Heart right ventricle (tissue), 16 donors: ENCODE measurements at regions not wholly inside any gene's neighbourhood (a gene's known extent, or its start where the extent isn't known, plus 50 kb on each side); places are given as distances from the start of the nearest gene placed in this dataset.

ENCODE experiments used
- ATAC-seq, 8 donors: fragments of 200-7000 bp; cut with Tn5 transposase; one replicate each; pipeline ENCODE4 v1.9.1; 2020; ENCODE audit warnings: mild to moderate bottlenecking in 8 of 8, moderate library complexity in 8 of 8, moderate number of reproducible peaks in 1 of 8
- DNase-seq, 2 donors: peaks; one replicate each; pipeline ENCODE4 v3.0.0-alpha.2; 2020
- H3K27ac ChIP-seq, 10 donors: fragments of 200-600 bp; sonication (generic) in 2 of 10; one replicate each; pipeline versions ENCODE4 v1.5.0 to v1.8.0; 2020 to 2022; ENCODE audit warnings: mild to moderate bottlenecking in 3 of 10
- H3K27me3 ChIP-seq, 7 donors: fragments of 200-600 bp; one replicate each; pipeline ENCODE4 v1.8.0; 2021 to 2022; ENCODE audit warnings: mild to moderate bottlenecking in 2 of 7
- H3K36me3 ChIP-seq, 9 donors: fragments of 200-600 bp; sonication (generic) in 1 of 9; one replicate each; pipeline versions ENCODE4 v1.5.0 to v1.8.0; 2020 to 2022; ENCODE audit warnings: mild to moderate bottlenecking in 2 of 9
- H3K4me1 ChIP-seq, 9 donors: fragments of 200-600 bp; sonication (generic) in 1 of 9; one replicate each; pipeline versions ENCODE4 v1.5.0 to v1.8.0; 2020 to 2022; ENCODE audit warnings: mild to moderate bottlenecking in 4 of 9
- H3K4me3 ChIP-seq, 10 donors: fragments of 200-600 bp; sonication (generic) in 2 of 10; one replicate each; pipeline versions ENCODE4 v1.5.0 to v1.8.0; 2020 to 2022; ENCODE audit warnings: mild to moderate bottlenecking in 7 of 10, moderate library complexity in 2 of 10
- H3K9me3 ChIP-seq, 11 donors: fragments of 200-600 bp in 10 of 11; sonication (generic) in 2 of 11; one replicate each; pipeline versions ENCODE4 v1.5.0 to v1.8.0; 2013 to 2022; ENCODE audit warnings: mild to moderate bottlenecking in 2 of 11, control low read depth in 1 of 11, moderate library complexity in 1 of 11
- WGBS, 2 donors: extraction: QIAGEN DNeasy Blood & Tissue Kit; methylation state at CpG; one replicate each; pipeline ENCODE4 v1.1.7; 2013; ENCODE audit warnings: inconsistent platforms in 1 of 2; 5-methylcytosine and 5-hydroxymethylcytosine counted together
- intact Hi-C, 10 donors: fragments of 100-400 bp; cut with DNase I; formaldehyde crosslinking; loops; one replicate each; pipeline versions ENCODE4 v1.11.1 to v1.14.2; 2022
- TF ChIP-seq, protein P1 (sequence below), 9 donors: fragments of 200-600 bp; sonication (generic) in 2 of 9; IDR thresholded peaks; one replicate each; pipeline versions ENCODE4 v1.5.0 to v1.8.0; 2021 to 2022; ENCODE audit warnings: antibody characterized with exemption in 9 of 9, mild to moderate bottlenecking in 5 of 9, moderate library complexity in 1 of 9
- donor health status: Arrhythmogenic right ventricular cardiomyopathy.
- donor health status: ischemic (EF 13 %, LVEDD 7.1; RV severe dilation, severe dysfunction).
- donor health status: healthy with polysubstance abuse.
- donor health status: DM: no; HTN: yes; CAD: no.
- donor health status: DM: no; HTN: no; CAD: no.
- donor health status: ischemic (EF 25% LVEDD 6.9; RV normal size, moderate dysfunction).
- donor health status: ischemic (EF 25% LVEDD 5.7; RV mildly dilated, moderate dysfunction).
- donor health status: healthy.
- donor health status: DM: yes; HTN: yes; CAD: no.
- donor health status: Ischemic cardiomyopathy.
- donor health status: ischemic (EF 35%, LVEDD 5.7; RV mildly dilated, moderate dysfunction).
- donor health status: nonischemic (EF 11% LVEDD 7.7; RV severe dilation, severe dysfunction).
- donor health status: DM: yes; HTN: yes; CAD: no.
- donor health status: PGD.
- donor health status: ischemic (EF 29% LVEDD 5.4; RV normal size, mild dysfunction).
- donor health status: nonischemic (EF 23%, LVEDD 6.1; RV moderate dilation, normal function).

DNA sequence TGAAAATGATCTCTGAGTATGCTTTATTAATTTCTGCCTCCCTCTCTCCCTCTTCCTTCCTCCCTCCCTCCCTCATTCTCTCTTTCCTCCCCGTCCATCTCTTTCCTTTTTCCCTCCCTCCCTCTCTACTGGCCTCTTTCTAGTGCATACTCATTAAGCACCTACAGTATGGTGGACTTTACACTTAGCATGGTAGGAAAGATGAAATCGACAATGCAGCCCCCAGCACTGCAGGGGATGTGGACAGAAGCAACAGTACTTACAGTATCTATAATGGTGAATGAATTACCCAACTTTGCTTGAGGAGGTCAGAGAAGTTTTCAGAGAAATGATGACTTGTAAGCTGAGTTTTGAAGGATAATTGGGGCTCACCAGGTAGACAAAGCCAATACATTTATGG is 143.8 kb upstream of the RPS6KA3 start:
- intact Hi-C loops = no loop called here
- TF ChIP-seq, protein P1, sequence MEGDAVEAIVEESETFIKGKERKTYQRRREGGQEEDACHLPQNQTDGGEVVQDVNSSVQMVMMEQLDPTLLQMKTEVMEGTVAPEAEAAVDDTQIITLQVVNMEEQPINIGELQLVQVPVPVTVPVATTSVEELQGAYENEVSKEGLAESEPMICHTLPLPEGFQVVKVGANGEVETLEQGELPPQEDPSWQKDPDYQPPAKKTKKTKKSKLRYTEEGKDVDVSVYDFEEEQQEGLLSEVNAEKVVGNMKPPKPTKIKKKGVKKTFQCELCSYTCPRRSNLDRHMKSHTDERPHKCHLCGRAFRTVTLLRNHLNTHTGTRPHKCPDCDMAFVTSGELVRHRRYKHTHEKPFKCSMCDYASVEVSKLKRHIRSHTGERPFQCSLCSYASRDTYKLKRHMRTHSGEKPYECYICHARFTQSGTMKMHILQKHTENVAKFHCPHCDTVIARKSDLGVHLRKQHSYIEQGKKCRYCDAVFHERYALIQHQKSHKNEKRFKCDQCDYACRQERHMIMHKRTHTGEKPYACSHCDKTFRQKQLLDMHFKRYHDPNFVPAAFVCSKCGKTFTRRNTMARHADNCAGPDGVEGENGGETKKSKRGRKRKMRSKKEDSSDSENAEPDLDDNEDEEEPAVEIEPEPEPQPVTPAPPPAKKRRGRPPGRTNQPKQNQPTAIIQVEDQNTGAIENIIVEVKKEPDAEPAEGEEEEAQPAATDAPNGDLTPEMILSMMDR (IDR thresholded peaks at IDR 0.05) = no peak
- no peak overlapping the region for H3K4me3 ChIP-seq
- H3K4me1 ChIP-seq = peaks cover 0 to 12% (median 0%) of the 10 kb centered on the region in 9 donors
- ATAC-seq (no peak), DNase-seq (no peak)
- no peak overlapping the region for H3K27ac ChIP-seq
- H3K36me3 ChIP-seq = no peaks in the 10 kb centered on the region
- H3K9me3 ChIP-seq = peaks cover 0 to 4% (median 0%) of the 10 kb centered on the region in 11 donors
- 70 to 78% methylated on average over 2 of the region's 2 CpGs for WGBS, 2 donors
- no peaks in the 10 kb centered on the region for H3K27me3 ChIP-seq

DNA sequence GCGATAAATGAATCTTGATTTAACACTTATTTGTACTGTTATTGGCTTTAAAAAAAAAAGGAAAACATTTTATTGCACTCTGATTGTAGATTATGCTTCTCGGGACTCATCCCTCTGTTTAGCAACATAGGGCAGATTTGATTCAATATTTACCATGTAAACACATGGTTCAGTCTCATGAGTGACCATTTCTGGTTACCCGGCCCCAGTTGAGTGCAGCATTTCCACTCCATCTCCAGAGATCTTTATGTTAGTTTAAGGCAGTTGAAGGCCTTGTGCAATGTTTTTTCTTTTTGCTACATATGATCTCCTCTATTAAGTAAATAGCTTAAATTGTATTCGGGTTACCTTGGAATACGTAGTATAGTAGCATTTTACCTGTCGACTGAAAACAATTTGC is 143.3 kb upstream of the RPS6KA3 start:
- Histone ChIP-seq H3K27ac (no peak overlapping the region), H3K27me3 (no peaks in the 10 kb centered on the region), H3K4me1 (peaks cover 0 to 12% (median 0%) of the 10 kb centered on the region in 9 donors), H3K9me3 (peaks cover 0 to 4% (median 0%) of the 10 kb centered on the region in 11 donors), H3K4me3 (no peak overlapping the region), H3K36me3 (no peaks in the 10 kb centered on the region)
- ATAC-seq (no peak), DNase-seq (no peak)
- WGBS, 2 donors = 93 to 95% methylated on average over 6 of the region's 6 CpGs
- TF ChIP-seq, protein P1 (IDR thresholded peaks at IDR 0.05) = no peak
- intact Hi-C loops = no loop called here

DNA sequence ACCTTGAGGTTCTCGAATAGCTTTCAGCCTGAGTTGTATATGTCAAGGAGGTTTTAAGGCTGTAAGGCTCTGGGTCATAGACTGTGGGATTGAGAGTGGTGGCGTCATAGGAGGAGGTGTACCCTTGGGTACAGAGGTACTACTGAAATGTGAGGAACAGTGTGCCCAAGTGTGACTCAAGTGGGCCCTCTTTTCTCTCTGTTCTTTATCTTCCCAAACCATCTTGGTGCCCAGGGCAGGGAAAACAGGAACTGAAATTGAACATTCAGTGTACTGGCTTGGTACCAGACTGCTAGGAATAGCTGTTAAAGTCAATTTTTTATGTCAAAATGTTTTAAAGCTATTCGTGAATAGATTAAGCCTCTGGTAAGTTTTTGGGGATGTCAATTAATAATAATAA is 136.2 kb upstream of the RPS6KA3 start:
- H3K9me3 ChIP-seq = no peaks in the 10 kb centered on the region
- H3K36me3 ChIP-seq = no peaks in the 10 kb centered on the region
- no peaks in the 10 kb centered on the region for H3K4me1 ChIP-seq
- no peak for DNase-seq
- ATAC-seq = no peak
- intact Hi-C loops = no loop called here
- WGBS, 2 donors = 58 to 63% methylated on average over 3 of the region's 3 CpGs
- H3K4me3 ChIP-seq = no peak overlapping the region
- H3K27ac ChIP-seq = no peak overlapping the region
- TF ChIP-seq, protein P1 (IDR thresholded peaks at IDR 0.05) = no peak
- peaks cover 0 to 7% (median 0%) of the 10 kb centered on the region in 7 donors for H3K27me3 ChIP-seq

DNA sequence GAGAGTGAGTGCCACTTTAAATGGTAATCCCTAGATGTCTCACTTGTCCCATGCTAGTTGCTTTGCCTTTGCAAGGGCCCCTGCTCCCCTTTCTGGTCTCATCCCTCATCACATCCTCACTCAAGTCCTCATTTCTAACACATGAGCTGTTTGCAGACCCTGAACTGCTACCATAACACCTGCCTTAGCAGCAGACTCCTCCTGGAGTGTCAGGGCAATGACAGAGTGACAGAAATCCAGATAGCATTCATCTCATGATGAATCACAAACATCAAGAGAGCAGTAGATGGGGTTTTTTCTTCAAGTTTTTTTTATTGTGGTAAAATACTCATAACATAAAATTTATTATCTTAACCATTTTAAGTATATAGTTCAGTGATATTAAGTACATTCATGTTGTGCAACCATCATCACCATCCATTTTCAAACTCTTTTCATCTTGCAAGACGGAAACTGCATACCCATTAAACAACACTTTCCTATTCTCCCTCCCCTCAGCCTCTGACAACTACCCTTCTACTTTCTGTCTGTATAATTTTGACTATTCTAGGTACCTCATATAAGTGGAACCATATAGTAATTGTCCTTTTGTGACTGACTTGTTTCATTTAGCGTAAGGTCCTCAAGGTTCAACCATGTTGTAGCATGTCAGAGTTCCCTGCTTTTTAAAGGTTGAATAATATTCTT is 133.2 kb upstream of the RPS6KA3 start:
- Histone ChIP-seq H3K4me3 (no peak overlapping the region), H3K9me3 (no peaks in the 10 kb centered on the region), H3K27ac (no peak overlapping the region), H3K27me3 (peaks cover 0 to 7% (median 0%) of the 10 kb centered on the region in 7 donors), H3K36me3 (no peaks in the 10 kb centered on the region), H3K4me1 (no peaks in the 10 kb centered on the region)
- TF ChIP-seq, protein P1 (IDR thresholded peaks at IDR 0.05) = no peak
- intact Hi-C loops = no loop called here
- ATAC-seq (no peak), DNase-seq (no peak)
- 97 to 98% methylated on average over 2 of the region's 2 CpGs for WGBS, 2 donors
